ENCODE measurements at regions not wholly inside any gene's neighbourhood (a gene's known extent, or its start where the extent isn't known, plus 50 kb on each side); places are given as distances from the start of the nearest gene placed in this dataset.

- intact Hi-C loops (cut with DNase I), result no loop called here
- 82% methylated on average over 5 of the region's 6 CpGs for WGBS (ENCODE audit: insufficient coverage, low coverage, low lambda C conversion rate, missing lambda C conversion rate)
- TF ChIP-seq, protein P1, sequence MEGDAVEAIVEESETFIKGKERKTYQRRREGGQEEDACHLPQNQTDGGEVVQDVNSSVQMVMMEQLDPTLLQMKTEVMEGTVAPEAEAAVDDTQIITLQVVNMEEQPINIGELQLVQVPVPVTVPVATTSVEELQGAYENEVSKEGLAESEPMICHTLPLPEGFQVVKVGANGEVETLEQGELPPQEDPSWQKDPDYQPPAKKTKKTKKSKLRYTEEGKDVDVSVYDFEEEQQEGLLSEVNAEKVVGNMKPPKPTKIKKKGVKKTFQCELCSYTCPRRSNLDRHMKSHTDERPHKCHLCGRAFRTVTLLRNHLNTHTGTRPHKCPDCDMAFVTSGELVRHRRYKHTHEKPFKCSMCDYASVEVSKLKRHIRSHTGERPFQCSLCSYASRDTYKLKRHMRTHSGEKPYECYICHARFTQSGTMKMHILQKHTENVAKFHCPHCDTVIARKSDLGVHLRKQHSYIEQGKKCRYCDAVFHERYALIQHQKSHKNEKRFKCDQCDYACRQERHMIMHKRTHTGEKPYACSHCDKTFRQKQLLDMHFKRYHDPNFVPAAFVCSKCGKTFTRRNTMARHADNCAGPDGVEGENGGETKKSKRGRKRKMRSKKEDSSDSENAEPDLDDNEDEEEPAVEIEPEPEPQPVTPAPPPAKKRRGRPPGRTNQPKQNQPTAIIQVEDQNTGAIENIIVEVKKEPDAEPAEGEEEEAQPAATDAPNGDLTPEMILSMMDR (IDR thresholded peaks at IDR 0.05), result no peak
- no peak for TF ChIP-seq POLR2A (IDR thresholded peaks at IDR 0.05)
- H3K9me3 ChIP-seq, result no peaks in the 10 kb centered on the region
- H3K4me3 ChIP-seq, result no peak overlapping the region
- DNase-seq (no peak), ATAC-seq (peak in 1 of 4 donors; percentile 15)
- H3K27me3 ChIP-seq, result no peaks in the 10 kb centered on the region
- peaks cover 0 to 21% (median 6%) of the 10 kb centered on the region in 4 donors for H3K4me1 ChIP-seq
- no peak overlapping the region for H3K27ac ChIP-seq
- no peaks in the 10 kb centered on the region for H3K36me3 ChIP-seq
Measured at GRCh38 chr13:80201694-80202468, 139.0 kb downstream of the SPRY2 start.

DNA sequence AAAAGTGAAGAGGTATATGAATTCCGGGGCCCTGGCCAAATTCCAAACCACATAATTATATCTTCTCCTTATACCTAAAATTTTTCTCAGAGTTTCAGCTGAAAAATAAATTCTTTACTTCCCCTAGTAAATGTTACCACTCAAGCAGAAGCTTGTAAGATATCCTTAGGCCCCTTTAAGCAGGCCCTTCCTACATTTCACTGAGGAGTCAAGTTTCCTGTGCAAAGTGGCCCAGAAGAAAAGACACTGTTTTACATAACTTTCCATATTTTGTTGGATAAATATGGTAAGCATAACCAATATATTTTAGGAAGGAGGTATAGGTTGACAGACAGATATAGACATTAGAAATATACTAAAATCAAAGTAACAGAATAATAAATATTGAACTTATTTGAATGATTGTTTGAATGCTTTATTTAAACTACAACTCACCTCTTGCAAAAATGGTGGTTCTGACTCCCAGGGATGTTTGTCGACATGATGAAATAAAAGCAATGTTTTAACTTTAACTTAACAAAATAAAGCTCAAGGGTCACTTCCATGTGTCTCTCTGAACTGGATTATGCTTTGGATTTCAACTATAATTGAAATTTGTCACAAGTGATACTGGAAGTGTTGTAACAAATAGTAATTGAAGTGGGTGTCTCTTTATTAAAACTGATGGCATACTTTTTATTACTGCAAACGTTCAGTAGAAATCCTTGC, 141.2 kb downstream of the SPRY2 start:
- Histone ChIP-seq H3K9me3 (no peaks in the 10 kb centered on the region), H3K4me1 (peaks cover 0 to 21% (median 6%) of the 10 kb centered on the region in 4 donors), H3K4me3 (no peak overlapping the region), H3K36me3 (no peaks in the 10 kb centered on the region), H3K27ac (peak overlapping the region; percentile 52 to 55 (median 53)), H3K27me3 (no peaks in the 10 kb centered on the region)
- DNase-seq (no peak), ATAC-seq (peak; percentile 73 to 94 (median 83))
- peak; percentile 13 for TF ChIP-seq POLR2A (IDR thresholded peaks at IDR 0.05)
- TF ChIP-seq, protein P1 (IDR thresholded peaks at IDR 0.05), result no peak
- WGBS (ENCODE audit: insufficient coverage, low coverage, low lambda C conversion rate, missing lambda C conversion rate), result 37% methylated on average over 3 of the region's 3 CpGs
- intact Hi-C loops (cut with DNase I), result no loop called here

DNA sequence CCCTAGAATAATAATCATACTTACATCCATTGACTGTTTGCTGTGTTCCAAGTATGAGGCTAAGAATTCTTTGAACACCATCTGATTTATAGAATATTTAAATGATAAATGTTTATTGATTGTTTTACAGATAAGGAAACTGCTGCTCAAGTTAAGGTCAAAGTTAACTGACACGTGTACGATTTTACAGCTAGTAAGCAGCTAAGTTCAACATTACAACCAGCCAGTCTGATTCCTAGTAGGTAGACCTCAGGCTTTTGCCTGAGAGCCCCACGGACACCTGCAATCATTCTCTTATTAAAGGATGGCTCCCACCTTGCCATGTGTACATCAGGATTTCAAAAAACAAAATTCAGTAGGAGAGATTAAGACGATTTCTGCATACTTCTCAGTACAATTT, 141.9 kb downstream of the SPRY2 start:
- no peaks in the 10 kb centered on the region for H3K27me3 ChIP-seq
- H3K9me3 ChIP-seq, result no peaks in the 10 kb centered on the region
- ATAC-seq, result peak; percentile 54 to 72 (median 68)
- H3K4me1 ChIP-seq, result peaks cover 0 to 21% (median 6%) of the 10 kb centered on the region in 4 donors
- TF ChIP-seq POLR2A (IDR thresholded peaks at IDR 0.05), result peak; percentile 39
- TF ChIP-seq, protein P1 (IDR thresholded peaks at IDR 0.05), result no peak
- DNase-seq, result no peak
- intact Hi-C loops (cut with DNase I), result no loop called here
- no peak overlapping the region for H3K4me3 ChIP-seq
- peak overlapping the region in 2 of 3 donors; percentile 53 to 55 for H3K27ac ChIP-seq
- WGBS (ENCODE audit: insufficient coverage, low coverage, low lambda C conversion rate, missing lambda C conversion rate), result 41% methylated on average over 4 of the region's 4 CpGs
- H3K36me3 ChIP-seq, result no peaks in the 10 kb centered on the region

GRCh38 chr13:80196756-80197155, 144.2 kb downstream of the SPRY2 start:
- no peaks in the 10 kb centered on the region for H3K27me3 ChIP-seq
- peaks cover 0 to 21% (median 6%) of the 10 kb centered on the region in 4 donors for H3K4me1 ChIP-seq
- TF ChIP-seq, protein P1 (IDR thresholded peaks at IDR 0.05), result no peak
- TF ChIP-seq POLR2A (IDR thresholded peaks at IDR 0.05), result no peak
- H3K36me3 ChIP-seq, result no peaks in the 10 kb centered on the region
- H3K9me3 ChIP-seq, result no peaks in the 10 kb centered on the region
- WGBS (ENCODE audit: insufficient coverage, low coverage, low lambda C conversion rate, missing lambda C conversion rate), result 90% methylated on average over 2 of the region's 2 CpGs
- no peak overlapping the region for H3K27ac ChIP-seq
- H3K4me3 ChIP-seq, result no peak overlapping the region
- ATAC-seq (no peak), DNase-seq (no peak)
- intact Hi-C loops (cut with DNase I), result no loop called here
